Nephron (organoid): ENCODE measurements at regions not wholly inside any gene's neighbourhood (a gene's known extent, or its start where the extent isn't known, plus 50 kb on each side); places are given as distances from the start of the nearest gene placed in this dataset.

ENCODE experiments used
- H3K27ac Mint-ChIP-seq, 3 experiments: 2 replicates each; pipeline ENCODE4 v1.8.0; 2020; ENCODE audit warnings: mixed read lengths in 3 of 3, mild to moderate bottlenecking in 2 of 3, moderate library complexity in 1 of 3
- H3K27me3 Mint-ChIP-seq: 2 replicates; pipeline ENCODE4 v1.8.0; 2021; ENCODE audit warnings: low read depth, mild to moderate bottlenecking, moderate library complexity, mixed read lengths
- H3K36me3 Mint-ChIP-seq: 2 replicates; pipeline ENCODE4 v1.8.0; 2020; ENCODE audit warnings: low read depth, mixed read lengths
- H3K4me1 Mint-ChIP-seq: 2 replicates; pipeline ENCODE4 v1.8.0; 2020; ENCODE audit warnings: mixed read lengths
- H3K4me3 Mint-ChIP-seq, 3 experiments: 2 replicates each; pipeline ENCODE4 v1.8.0; 2020; ENCODE audit warnings: mild to moderate bottlenecking in 3 of 3, mixed read lengths in 3 of 3, moderate library complexity in 2 of 3
- H3K9me3 Mint-ChIP-seq: 2 replicates; pipeline ENCODE4 v1.8.0; 2020; ENCODE audit warnings: mixed read lengths
- TF ChIP-seq, protein P1 (sequence below), 3 experiments: fragments of 200-600 bp; sonication (generic); IDR thresholded peaks; one replicate each; pipeline ENCODE4 v1.5.0; 2021; ENCODE audit warnings: antibody characterized with exemption in 3 of 3; ENCODE audit not compliant: unreplicated experiment in 3 of 3

DNA sequence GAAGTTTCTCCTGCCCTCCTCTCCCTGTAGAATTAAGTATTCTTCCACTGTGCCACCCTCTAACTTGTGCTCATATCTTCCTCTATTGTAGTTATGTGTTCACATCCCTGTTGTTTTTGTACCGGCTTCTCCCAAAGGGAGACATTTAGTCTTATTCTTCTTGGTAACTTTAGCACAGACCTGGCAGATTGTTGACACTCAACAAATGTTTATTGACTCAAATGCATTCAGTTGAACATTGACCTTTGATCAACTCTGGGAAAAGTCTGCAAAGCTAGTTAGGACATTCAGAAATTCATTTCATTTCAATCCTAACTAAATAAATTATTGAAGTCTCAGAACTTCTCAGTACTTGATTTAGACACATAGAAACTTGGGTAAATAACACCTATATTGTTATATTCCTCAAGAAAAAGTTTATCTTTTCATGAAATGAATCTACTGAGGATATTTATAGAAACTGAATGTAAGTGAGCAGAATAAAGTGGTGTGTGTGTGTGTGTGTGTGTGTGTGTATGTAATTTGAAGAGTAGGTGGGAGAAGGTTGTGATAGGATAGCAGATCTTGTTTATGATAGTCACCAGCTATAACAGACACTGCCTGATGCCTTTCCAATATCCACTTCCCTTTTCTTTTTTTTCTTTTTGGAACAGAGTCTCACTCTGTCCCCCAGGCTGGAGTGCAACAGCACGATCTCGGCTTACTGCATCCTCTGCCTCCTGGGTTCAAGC is 872.4 kb upstream of the CXADR start:
- no peaks in the 10 kb centered on the region for H3K4me1 Mint-ChIP-seq
- no peak overlapping the region for H3K27ac Mint-ChIP-seq
- H3K4me3 Mint-ChIP-seq: no peak overlapping the region
- H3K36me3 Mint-ChIP-seq: peaks cover 19% of the 10 kb centered on the region
- H3K9me3 Mint-ChIP-seq: no peaks in the 10 kb centered on the region
- H3K27me3 Mint-ChIP-seq: no peaks in the 10 kb centered on the region
- TF ChIP-seq, protein P1, sequence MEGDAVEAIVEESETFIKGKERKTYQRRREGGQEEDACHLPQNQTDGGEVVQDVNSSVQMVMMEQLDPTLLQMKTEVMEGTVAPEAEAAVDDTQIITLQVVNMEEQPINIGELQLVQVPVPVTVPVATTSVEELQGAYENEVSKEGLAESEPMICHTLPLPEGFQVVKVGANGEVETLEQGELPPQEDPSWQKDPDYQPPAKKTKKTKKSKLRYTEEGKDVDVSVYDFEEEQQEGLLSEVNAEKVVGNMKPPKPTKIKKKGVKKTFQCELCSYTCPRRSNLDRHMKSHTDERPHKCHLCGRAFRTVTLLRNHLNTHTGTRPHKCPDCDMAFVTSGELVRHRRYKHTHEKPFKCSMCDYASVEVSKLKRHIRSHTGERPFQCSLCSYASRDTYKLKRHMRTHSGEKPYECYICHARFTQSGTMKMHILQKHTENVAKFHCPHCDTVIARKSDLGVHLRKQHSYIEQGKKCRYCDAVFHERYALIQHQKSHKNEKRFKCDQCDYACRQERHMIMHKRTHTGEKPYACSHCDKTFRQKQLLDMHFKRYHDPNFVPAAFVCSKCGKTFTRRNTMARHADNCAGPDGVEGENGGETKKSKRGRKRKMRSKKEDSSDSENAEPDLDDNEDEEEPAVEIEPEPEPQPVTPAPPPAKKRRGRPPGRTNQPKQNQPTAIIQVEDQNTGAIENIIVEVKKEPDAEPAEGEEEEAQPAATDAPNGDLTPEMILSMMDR (IDR thresholded peaks at IDR 0.05; ENCODE audit: unreplicated experiment in 3 of 3): no peak

DNA sequence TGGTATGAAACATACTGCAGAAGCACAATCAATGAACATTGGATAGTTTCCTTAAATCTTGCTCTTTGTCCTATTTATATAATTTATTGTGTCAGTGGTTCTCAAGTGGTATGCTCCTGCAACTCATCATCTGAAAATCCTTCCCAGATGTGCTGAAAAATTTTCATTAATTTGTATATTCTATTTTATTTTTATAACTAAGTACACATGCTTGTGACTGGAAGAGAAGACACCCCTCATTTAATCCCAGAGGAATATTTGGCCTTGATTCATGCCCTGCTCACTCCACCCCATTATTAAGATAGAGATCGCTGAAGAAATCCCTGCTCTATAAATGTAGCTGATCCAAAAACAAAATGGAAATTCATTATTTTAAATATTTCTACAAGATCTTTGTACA is 870.5 kb upstream of the CXADR start:
- H3K4me3 Mint-ChIP-seq: no peak overlapping the region
- TF ChIP-seq, protein P1 (IDR thresholded peaks at IDR 0.05; ENCODE audit: unreplicated experiment in 3 of 3): no peak
- H3K36me3 Mint-ChIP-seq: peaks cover 14% of the 10 kb centered on the region
- H3K27ac Mint-ChIP-seq: no peak overlapping the region
- no peaks in the 10 kb centered on the region for H3K4me1 Mint-ChIP-seq
- H3K9me3 Mint-ChIP-seq: no peaks in the 10 kb centered on the region
- H3K27me3 Mint-ChIP-seq: no peaks in the 10 kb centered on the region

- Mint-ChIP-seq H3K36me3 (peaks cover 10% of the 10 kb centered on the region), H3K27ac (no peak overlapping the region), H3K4me3 (no peak overlapping the region), H3K4me1 (peaks cover 7% of the 10 kb centered on the region), H3K27me3 (no peaks in the 10 kb centered on the region), H3K9me3 (no peaks in the 10 kb centered on the region)
- TF ChIP-seq, protein P1 (IDR thresholded peaks at IDR 0.05; ENCODE audit: unreplicated experiment in 3 of 3): no peak
Measured at GRCh38 chr21:16644685-16645084, 868.2 kb upstream of the CXADR start.

DNA sequence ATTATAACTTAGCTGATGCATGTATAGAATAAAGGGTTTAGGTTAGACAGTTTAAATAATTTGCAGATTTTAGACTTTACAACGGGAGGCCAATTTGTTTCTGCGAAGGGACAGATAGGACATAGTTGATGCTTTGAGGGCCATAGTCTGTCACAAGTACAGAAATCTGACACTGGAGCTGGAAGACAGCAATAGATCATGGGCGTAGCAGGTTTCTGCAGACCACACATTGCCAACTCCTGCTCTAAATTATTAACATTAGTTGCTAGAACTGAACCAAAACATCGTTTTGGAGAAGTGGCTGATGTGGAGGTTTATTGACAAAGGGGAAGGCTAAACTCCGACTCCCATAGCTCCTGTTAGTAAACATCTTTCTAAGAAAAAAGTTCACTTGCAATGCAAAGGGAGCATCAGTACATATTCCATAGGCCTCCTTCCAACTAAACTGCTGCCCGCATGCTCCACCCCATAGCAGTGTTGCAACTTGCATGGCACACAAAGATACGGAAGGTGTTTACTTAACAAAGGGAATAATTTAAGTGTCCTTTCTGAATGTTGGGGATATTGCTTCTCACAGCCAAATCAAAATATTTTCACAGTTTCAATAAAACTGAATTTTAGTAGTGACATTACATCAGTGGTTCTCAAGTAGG is 862.0 kb upstream of the CXADR start:
- peak overlapping the region in 1 of 3 experiments; percentile 28 for H3K27ac Mint-ChIP-seq
- TF ChIP-seq, protein P1 (IDR thresholded peaks at IDR 0.05; ENCODE audit: unreplicated experiment in 3 of 3): no peak

GRCh38 chr21:16651956-16652355 is 860.9 kb upstream of the CXADR start:
- Mint-ChIP-seq H3K9me3 (no peaks in the 10 kb centered on the region), H3K4me1 (peaks cover 18% of the 10 kb centered on the region), H3K4me3 (no peak overlapping the region), H3K36me3 (no peaks in the 10 kb centered on the region), H3K27ac (no peak overlapping the region), H3K27me3 (no peaks in the 10 kb centered on the region)
- TF ChIP-seq, protein P1 (IDR thresholded peaks at IDR 0.05; ENCODE audit: unreplicated experiment in 3 of 3): no peak

More for the DNA sequence above, 862.0 kb upstream of the CXADR start:
- Mint-ChIP-seq H3K9me3 (no peaks in the 10 kb centered on the region), H3K36me3 (no peaks in the 10 kb centered on the region), H3K4me3 (no peak overlapping the region), H3K4me1 (peaks cover 18% of the 10 kb centered on the region), H3K27me3 (no peaks in the 10 kb centered on the region)
